ENCODE measurements at regions not wholly inside any gene's neighbourhood (a gene's known extent, or its start where the extent isn't known, plus 50 kb on each side); places are given as distances from the start of the nearest gene placed in this dataset.

DNA sequence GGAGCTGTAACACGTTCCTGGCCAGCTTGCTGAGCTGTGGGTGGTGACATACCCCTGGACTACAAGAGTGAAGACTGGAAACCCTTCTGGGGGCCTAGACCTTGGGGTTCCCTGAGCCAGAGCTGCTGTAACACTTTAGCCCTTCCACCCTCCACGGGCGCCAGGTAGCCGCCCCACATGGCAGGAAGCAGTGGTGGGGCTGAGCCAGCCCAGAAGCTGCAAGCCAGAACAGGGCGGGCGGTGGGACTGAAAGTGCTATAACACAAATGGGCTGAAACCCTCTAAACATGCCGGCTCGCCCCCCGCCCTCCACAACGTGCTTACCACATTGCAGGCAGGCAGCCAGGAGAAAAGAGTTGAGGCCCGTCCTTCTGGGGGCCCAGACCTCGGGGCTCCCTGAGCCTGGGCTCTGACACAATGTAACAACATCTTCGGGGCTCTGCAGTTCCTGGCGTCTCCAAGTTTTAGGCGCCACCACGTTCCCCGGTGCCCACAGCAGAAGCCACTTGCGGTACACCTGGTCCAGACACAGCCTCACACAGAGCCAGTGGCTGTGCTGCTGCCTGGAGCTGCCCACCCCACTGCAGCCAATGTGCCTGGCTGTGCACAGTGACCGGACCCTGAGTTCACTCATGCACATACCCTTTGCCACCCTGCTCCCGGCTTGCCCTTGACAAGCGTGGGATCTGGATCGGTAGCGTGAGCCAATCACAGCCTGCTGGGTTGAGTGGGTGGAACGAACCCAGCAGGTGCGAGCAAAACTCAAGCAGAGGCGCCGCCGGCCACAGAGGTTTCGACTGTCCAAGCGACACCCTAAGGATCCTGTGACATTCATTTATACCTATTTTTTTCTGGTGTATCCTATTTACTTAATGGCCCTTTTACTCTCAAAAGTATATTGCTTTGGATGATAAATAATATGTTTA is 127.4 kb upstream of the FHL2 start:
- CTCF ChIA-PET, result interaction anchor here (1.5 to 2.9 kb wide), 2 partner anchors 50 to 157 kb away, joined by 3 to 11 read pairs; no protein-coding TSS in a partner anchor
- DNase-seq (ENCODE audit: extremely low spot score), result no peak
- POLR2A ChIA-PET, result no interaction called here
- TF ChIP-seq, protein P1, sequence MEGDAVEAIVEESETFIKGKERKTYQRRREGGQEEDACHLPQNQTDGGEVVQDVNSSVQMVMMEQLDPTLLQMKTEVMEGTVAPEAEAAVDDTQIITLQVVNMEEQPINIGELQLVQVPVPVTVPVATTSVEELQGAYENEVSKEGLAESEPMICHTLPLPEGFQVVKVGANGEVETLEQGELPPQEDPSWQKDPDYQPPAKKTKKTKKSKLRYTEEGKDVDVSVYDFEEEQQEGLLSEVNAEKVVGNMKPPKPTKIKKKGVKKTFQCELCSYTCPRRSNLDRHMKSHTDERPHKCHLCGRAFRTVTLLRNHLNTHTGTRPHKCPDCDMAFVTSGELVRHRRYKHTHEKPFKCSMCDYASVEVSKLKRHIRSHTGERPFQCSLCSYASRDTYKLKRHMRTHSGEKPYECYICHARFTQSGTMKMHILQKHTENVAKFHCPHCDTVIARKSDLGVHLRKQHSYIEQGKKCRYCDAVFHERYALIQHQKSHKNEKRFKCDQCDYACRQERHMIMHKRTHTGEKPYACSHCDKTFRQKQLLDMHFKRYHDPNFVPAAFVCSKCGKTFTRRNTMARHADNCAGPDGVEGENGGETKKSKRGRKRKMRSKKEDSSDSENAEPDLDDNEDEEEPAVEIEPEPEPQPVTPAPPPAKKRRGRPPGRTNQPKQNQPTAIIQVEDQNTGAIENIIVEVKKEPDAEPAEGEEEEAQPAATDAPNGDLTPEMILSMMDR (IDR thresholded peaks at IDR 0.05; ENCODE audit: control extremely low read depth, extremely low read depth, low read depth, missing control alignments), result no peak

DNA sequence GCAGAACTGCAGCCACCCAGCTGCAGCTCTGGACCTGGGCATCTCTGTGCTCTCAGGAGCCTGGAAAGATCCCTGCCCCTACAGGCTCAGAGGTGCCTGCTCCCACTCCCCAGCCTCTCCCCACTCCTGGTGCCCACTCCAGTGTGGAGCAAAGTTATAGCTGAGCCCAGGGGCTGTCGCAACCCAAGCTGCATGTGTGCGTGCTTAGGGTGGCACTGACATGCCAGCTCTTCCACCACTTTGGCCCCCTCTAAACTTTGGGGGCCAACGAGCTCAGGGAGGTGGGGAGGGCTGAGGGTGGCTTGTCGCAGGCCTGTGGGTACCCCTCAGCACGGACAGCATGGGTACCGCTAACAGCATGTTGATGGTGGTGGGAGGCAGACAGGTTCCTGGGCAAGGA is 126.3 kb upstream of the FHL2 start:
- ChIA-PET POLR2A (no interaction called here), CTCF (interaction anchor here (2.9 to 5.1 kb wide), 2 partner anchors 156 to 157 kb away, joined by 11 to 56 read pairs; no protein-coding TSS in a partner anchor)
- DNase-seq (ENCODE audit: extremely low spot score), result no peak
- TF ChIP-seq, protein P1 (IDR thresholded peaks at IDR 0.05; ENCODE audit: control extremely low read depth, extremely low read depth, low read depth, missing control alignments), result no peak

GRCh38 chr2:105522645-105523044 is 123.8 kb upstream of the FHL2 start:
- POLR2A ChIA-PET, result no interaction called here
- TF ChIP-seq, protein P1 (IDR thresholded peaks at IDR 0.05; ENCODE audit: control extremely low read depth, extremely low read depth, low read depth, missing control alignments), result no peak
- CTCF ChIA-PET, result interaction anchor here (1.4 to 5.1 kb wide), 4 partner anchors 45 to 160 kb away, joined by 4 to 56 read pairs (median 18); no protein-coding TSS in a partner anchor
- no peak for DNase-seq (ENCODE audit: extremely low spot score)

- ChIA-PET CTCF (interaction anchor here (0.7 to 5.1 kb wide), 17 partner anchors 9 to 184 kb away, joined by 3 to 56 read pairs (median 4); partner anchors contain the start of gene C2orf49), POLR2A (no interaction called here)
- TF ChIP-seq, protein P1 (IDR thresholded peaks at IDR 0.05; ENCODE audit: control extremely low read depth, extremely low read depth, low read depth, missing control alignments), result no peak
- DNase-seq (ENCODE audit: extremely low spot score), result no peak
These were observed 122.8 kb upstream of the FHL2 start for GRCh38 chr2:105521616-105522015.

- CTCF ChIA-PET, result interaction anchor here (0.7 to 5.1 kb wide), 18 partner anchors 9 to 183 kb away, joined by 3 to 56 read pairs (median 4); partner anchors contain the start of gene C2orf49
- POLR2A ChIA-PET, result no interaction called here
- DNase-seq (ENCODE audit: extremely low spot score), result no peak
- TF ChIP-seq, protein P1 (IDR thresholded peaks at IDR 0.05; ENCODE audit: control extremely low read depth, extremely low read depth, low read depth, missing control alignments), result peak; percentile 15
These were observed 122.3 kb upstream of the FHL2 start for GRCh38 chr2:105521176-105521575.

- POLR2A ChIA-PET, result no interaction called here
- DNase-seq (ENCODE audit: extremely low spot score), result no peak
- CTCF ChIA-PET, result interaction anchor here (0.8 to 5.1 kb wide), 4 partner anchors 9 to 175 kb away, joined by 3 to 27 read pairs (median 10); no protein-coding TSS in a partner anchor
- TF ChIP-seq, protein P1 (IDR thresholded peaks at IDR 0.05; ENCODE audit: control extremely low read depth, extremely low read depth, low read depth, missing control alignments), result no peak
These were observed 120.7 kb upstream of the FHL2 start for GRCh38 chr2:105519516-105519915.

Data from GM10248 (cell line).